ENCODE measurements at regions not wholly inside any gene's neighbourhood (a gene's known extent, or its start where the extent isn't known, plus 50 kb on each side); places are given as distances from the start of the nearest gene placed in this dataset.

GRCh38 chr15:70321172-70321819 lies 223.6 kb upstream of the TLE3 start:
- Histone ChIP-seq H3T11ph (ENCODE audit: low read length) (no peak overlapping the region), H3K56ac (ENCODE audit: insufficient read length, low read depth, low read length) (no peak overlapping the region), H3K79me2 (ENCODE audit: insufficient read depth, low read length) (no peaks in the 10 kb centered on the region), H2BK20ac (ENCODE audit: low read depth, low read length, poor library complexity, severe bottlenecking) (no peak overlapping the region), H3K27me3 (ENCODE audit: insufficient read depth, low read length) (no peaks in the 10 kb centered on the region), H2BK15ac (ENCODE audit: low read depth, low read length) (no peak overlapping the region), H3K18ac (ENCODE audit: insufficient read length, low read depth, low read length) (no peak overlapping the region), H2BK120ac (ENCODE audit: low read depth, low read length, poor library complexity, severe bottlenecking) (no peak overlapping the region), H4K8ac (replicated peaks; ENCODE audit: insufficient read length, low read depth, low read length) (no peak overlapping the region), H3K23ac (ENCODE audit: insufficient read length, low read depth, low read length) (no peak overlapping the region), H2AFZ (ENCODE audit: low read length) (no peak overlapping the region), H3K9me3 (ENCODE audit: control insufficient read depth, low read depth, low read length) (no peaks in the 10 kb centered on the region), H3K27ac (ENCODE audit: insufficient read length, low read depth, low read length) (no peak overlapping the region), H4K5ac (ENCODE audit: insufficient read length, low read depth, low read length) (no peak overlapping the region), H4K91ac (ENCODE audit: insufficient read length, low read depth, low read length) (no peak overlapping the region), H2BK5ac (ENCODE audit: insufficient read length, low read length) (no peak overlapping the region), H3K4ac (ENCODE audit: low read depth, low read length) (no peak overlapping the region), H3K14ac (ENCODE audit: insufficient read depth, low read length) (no peak overlapping the region), H3K4me2 (ENCODE audit: insufficient read depth, insufficient read length, low read length) (no peak overlapping the region), H2BK12ac (ENCODE audit: insufficient read length, low read depth, low read length) (no peak overlapping the region), H4K20me1 (ENCODE audit: control insufficient read depth, insufficient read depth, insufficient read length) (no peaks in the 10 kb centered on the region), H2AK5ac (ENCODE audit: insufficient read length, low read length) (no peak overlapping the region), H3K79me1 (ENCODE audit: insufficient read depth, low read depth, low read length, poor library complexity, severe bottlenecking) (no peaks in the 10 kb centered on the region), H3K9ac (ENCODE audit: extremely low read depth, insufficient read length, low read length) (no peak overlapping the region), H3K23me2 (ENCODE audit: insufficient read length, low read depth, low read length, poor library complexity, severe bottlenecking) (no peaks in the 10 kb centered on the region), H3K4me1 (ENCODE audit: insufficient read depth, low read length) (no peaks in the 10 kb centered on the region)
- H3K4me3 Mint-ChIP-seq = no peak overlapping the region
- H3K27ac Mint-ChIP-seq = no peak overlapping the region
- peaks cover 35 to 37% of the 10 kb centered on the region in 2 experiments for H3K4me1 Mint-ChIP-seq
- no peak for TF ChIP-seq CTCF (conservative IDR thresholded peaks at IDR 0.05)
- WGBS (ENCODE audit: extremely low coverage, insufficient read length, low lambda C conversion rate) = no CpG with 5 or more reads among the region's 4 CpGs
- no peaks in the 10 kb centered on the region for H3K36me3 Mint-ChIP-seq (ENCODE audit: insufficient read depth in 1 of 3, low read depth in 3 of 3)
- DNase-seq = no peak
- H3K27me3 Mint-ChIP-seq (ENCODE audit: low read depth) = peaks cover 3% of the 10 kb centered on the region
- H3K9me3 Mint-ChIP-seq = no peaks in the 10 kb centered on the region
